ENCODE measurements at regions not wholly inside any gene's neighbourhood (a gene's known extent, or its start where the extent isn't known, plus 50 kb on each side); places are given as distances from the start of the nearest gene placed in this dataset.

GRCh38 chr5:6043491-6044310 lies 334.6 kb downstream of the MED10 start:
- TF ChIP-seq CTCF (IDR thresholded peaks at IDR 0.05) (no peak), POLR2A (IDR thresholded peaks at IDR 0.05) (no peak)

Data from heart left ventricle (tissue), 13 donors.